HG03103 (cell line): ENCODE measurements at regions not wholly inside any gene's neighbourhood (a gene's known extent, or its start where the extent isn't known, plus 50 kb on each side); places are given as distances from the start of the nearest gene placed in this dataset.
"Not testable (repeated sequence)": the region's sequence is repeated elsewhere in the genome, so short reads cannot be mapped to it uniquely, and the experiment has no call there.

Experiments used
- ATAC-seq: cut with Tn5 transposase; IDR thresholded peaks from one replicate; pipeline ENCODE4 v1.9.1; 2021; ENCODE audit warnings: low read depth; ENCODE audit not compliant: unreplicated experiment

- no peak for ATAC-seq
Measured at GRCh38 chr14:34053666-34054065, 102.8 kb upstream of the EGLN3 start.

GRCh38 chr14:34052658-34053014 lies 101.8 kb upstream of the EGLN3 start:
- ATAC-seq: no peak

GRCh38 chr14:34051966-34052657 lies 101.2 kb upstream of the EGLN3 start:
- no peak for ATAC-seq

GRCh38 chr14:34050606-34051005 lies 99.7 kb upstream of the EGLN3 start:
- ATAC-seq: no peak

GRCh38 chr14:34049790-34050189 lies 98.9 kb upstream of the EGLN3 start:
- no peak for ATAC-seq

- not testable (repeated sequence) for ATAC-seq
Measured at GRCh38 chr14:34049187-34049586, 98.3 kb upstream of the EGLN3 start.

- no peak for ATAC-seq
Measured at GRCh38 chr14:34046799-34047520, 96.1 kb upstream of the EGLN3 start.

- ATAC-seq: no peak
Measured at GRCh38 chr14:34044666-34045306, 93.9 kb upstream of the EGLN3 start.

GRCh38 chr14:34044373-34044637 lies 93.4 kb upstream of the EGLN3 start:
- no peak for ATAC-seq

GRCh38 chr14:34043627-34044372 lies 92.9 kb upstream of the EGLN3 start:
- ATAC-seq: peak; percentile 78

GRCh38 chr14:34041220-34041619 lies 90.3 kb upstream of the EGLN3 start:
- ATAC-seq: no peak

- ATAC-seq: no peak
Measured at GRCh38 chr14:34040766-34041165, 89.9 kb upstream of the EGLN3 start.

- no peak for ATAC-seq
Measured at GRCh38 chr14:34039428-34040047, 88.7 kb upstream of the EGLN3 start.

GRCh38 chr14:34038358-34039057 lies 87.6 kb upstream of the EGLN3 start:
- no peak for ATAC-seq

- ATAC-seq: no peak
Measured at GRCh38 chr14:34036319-34036766, 85.5 kb upstream of the EGLN3 start.

GRCh38 chr14:34035934-34036250 lies 85.0 kb upstream of the EGLN3 start:
- ATAC-seq: no peak

- ATAC-seq: no peak
Measured at GRCh38 chr14:34035177-34035933, 84.5 kb upstream of the EGLN3 start.

GRCh38 chr14:34034447-34035176 lies 83.7 kb upstream of the EGLN3 start:
- ATAC-seq: no peak

GRCh38 chr14:34032720-34033119 lies 81.8 kb upstream of the EGLN3 start:
- no peak for ATAC-seq
